ENCODE measurements at regions not wholly inside any gene's neighbourhood (a gene's known extent, or its start where the extent isn't known, plus 50 kb on each side); places are given as distances from the start of the nearest gene placed in this dataset.
"Not testable (repeated sequence)": the region's sequence is repeated elsewhere in the genome, so short reads cannot be mapped to it uniquely, and the experiment has no call there.

DNA sequence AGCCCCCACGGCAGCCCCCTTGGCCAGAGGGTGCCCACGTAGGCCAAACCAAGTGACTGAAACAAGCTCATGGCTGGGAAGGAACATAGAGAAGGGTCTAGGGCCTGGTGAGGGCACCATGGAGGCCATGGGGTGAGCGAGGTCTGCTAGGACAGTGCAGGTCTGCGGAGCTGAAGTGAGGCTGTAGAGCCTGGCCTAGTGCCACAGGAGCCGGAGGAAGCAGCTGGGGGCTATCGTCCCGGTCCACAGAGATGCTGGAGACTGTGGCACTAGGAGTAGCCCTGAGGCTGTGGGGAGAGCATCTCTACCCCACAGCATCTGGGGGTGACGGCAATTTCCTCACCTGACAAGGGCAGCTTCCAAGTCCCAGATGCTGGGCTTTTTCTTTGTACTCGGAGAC lies 150.3 kb downstream of the ZNF22 start:
- H3K4me1 Mint-ChIP-seq: no peaks in the 10 kb centered on the region
- no peak overlapping the region for H3K27ac Mint-ChIP-seq
- no peak overlapping the region for H3K4me3 Mint-ChIP-seq
- no peaks in the 10 kb centered on the region for H3K27me3 Mint-ChIP-seq
- H3K36me3 Mint-ChIP-seq: no peaks in the 10 kb centered on the region
- no peaks in the 10 kb centered on the region for H3K9me3 Mint-ChIP-seq

DNA sequence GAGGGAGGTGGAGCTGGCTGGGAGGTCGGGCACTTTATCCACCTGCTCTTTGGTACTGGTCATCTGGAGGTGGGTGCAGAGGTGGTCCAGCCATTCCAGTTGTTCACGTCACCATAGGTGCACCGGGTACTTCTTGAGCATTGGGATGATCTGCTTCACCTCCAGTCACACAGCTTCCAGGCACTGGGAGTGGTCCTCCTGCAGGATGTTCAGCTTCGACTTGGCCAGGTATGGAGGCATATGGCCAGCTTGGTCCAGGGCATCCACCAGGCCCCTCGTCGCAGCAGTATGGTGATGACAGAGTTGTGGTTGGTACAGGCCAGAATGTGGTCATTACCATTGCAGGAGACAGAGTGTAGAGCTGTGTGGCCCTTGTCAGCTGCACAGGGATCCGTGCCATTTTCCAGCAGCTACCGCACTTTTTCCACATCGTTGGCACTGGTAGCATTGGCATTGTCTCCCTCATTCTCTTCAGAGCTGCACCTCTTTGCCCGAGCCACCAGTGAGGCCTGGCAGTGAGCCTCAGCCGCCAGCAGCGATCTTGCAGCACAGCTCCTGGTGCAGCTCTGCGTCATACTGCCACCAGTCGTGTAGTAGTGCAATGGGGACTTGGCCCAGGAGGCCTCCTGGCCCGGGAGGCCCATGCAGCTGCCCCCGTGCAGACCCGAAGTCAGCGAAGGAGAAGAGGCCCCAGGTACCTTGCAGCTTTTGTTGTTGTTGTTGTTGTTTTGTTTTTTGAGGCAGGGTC lies 150.9 kb downstream of the ZNF22 start:
- no peaks in the 10 kb centered on the region for H3K27me3 Mint-ChIP-seq
- no peaks in the 10 kb centered on the region for H3K9me3 Mint-ChIP-seq
- no peak overlapping the region for H3K27ac Mint-ChIP-seq
- H3K4me1 Mint-ChIP-seq: no peaks in the 10 kb centered on the region
- H3K4me3 Mint-ChIP-seq: no peak overlapping the region
- no peaks in the 10 kb centered on the region for H3K36me3 Mint-ChIP-seq

DNA sequence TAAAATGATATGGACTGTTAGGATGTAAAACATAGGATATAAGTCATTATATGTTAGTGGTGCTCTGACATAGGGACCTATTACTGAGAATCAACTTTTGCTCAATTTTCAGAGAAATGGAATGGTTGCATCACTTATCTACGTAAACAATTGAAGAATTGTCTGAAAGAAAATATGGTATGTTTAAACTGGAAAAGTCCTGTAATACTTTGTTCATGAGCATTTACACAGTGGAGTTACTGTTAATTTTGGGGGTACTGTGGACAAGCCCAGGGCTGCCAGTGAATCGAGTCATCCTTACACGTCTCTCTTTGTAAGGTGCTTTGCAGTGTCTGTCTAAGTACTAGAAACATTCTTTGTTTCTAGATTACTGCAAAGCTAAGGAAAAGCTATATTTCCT lies 152.0 kb downstream of the ZNF22 start:
- no peaks in the 10 kb centered on the region for H3K27me3 Mint-ChIP-seq
- H3K9me3 Mint-ChIP-seq: no peaks in the 10 kb centered on the region
- H3K4me3 Mint-ChIP-seq: no peak overlapping the region
- no peaks in the 10 kb centered on the region for H3K36me3 Mint-ChIP-seq
- H3K4me1 Mint-ChIP-seq: no peaks in the 10 kb centered on the region
- no peak overlapping the region for H3K27ac Mint-ChIP-seq

DNA sequence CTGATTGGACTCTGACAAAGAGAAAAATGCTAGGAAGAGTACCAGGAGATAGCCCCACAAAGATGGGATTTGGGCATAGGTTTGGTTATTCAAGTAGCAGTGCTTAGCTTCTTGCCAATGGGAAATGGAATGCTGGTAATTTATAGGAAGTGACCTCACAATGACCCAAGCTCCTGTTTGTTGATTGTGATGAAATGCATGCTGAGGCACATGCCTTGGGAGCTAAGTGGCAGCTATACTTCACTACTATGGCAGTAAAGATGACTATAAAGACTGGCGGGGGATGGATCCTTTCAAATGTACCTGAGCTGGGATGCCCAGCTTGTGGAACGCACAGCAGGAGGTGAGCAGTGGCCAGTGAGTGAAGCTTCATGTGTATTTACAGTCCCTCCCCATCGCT lies 153.8 kb downstream of the ZNF22 start:
- Mint-ChIP-seq H3K4me1 (no peaks in the 10 kb centered on the region), H3K27ac (no peak overlapping the region), H3K9me3 (no peaks in the 10 kb centered on the region), H3K36me3 (no peaks in the 10 kb centered on the region), H3K4me3 (no peak overlapping the region), H3K27me3 (no peaks in the 10 kb centered on the region)

DNA sequence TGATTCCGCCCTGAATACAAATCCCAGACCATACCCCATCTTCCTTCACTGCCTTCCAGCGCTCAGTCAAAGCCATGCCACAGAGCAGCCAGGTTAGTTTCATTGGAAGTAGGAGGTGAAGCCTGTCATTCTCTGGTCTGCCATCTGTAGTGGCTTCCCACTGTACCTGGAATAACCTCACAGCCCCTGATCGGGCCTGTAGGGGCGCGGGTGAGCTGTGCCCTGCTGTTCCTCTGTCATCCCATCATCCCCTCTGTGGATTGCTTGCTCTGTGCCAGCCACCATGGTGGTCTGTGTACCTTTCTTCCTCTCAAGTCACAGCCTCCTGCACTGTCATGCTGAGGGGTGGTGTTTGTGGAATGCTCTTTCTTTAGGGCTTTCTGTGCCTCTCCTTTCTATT lies 155.1 kb downstream of the ZNF22 start:
- H3K27me3 Mint-ChIP-seq: no peaks in the 10 kb centered on the region
- H3K9me3 Mint-ChIP-seq: no peaks in the 10 kb centered on the region
- no peaks in the 10 kb centered on the region for H3K4me1 Mint-ChIP-seq
- H3K4me3 Mint-ChIP-seq: no peak overlapping the region
- H3K27ac Mint-ChIP-seq: no peak overlapping the region
- no peaks in the 10 kb centered on the region for H3K36me3 Mint-ChIP-seq

GRCh38 chr10:45160271-45160670 lies 155.1 kb downstream of the OR13A1 start:
- Mint-ChIP-seq H3K27ac (no peak overlapping the region), H3K4me3 (no peak overlapping the region), H3K36me3 (no peaks in the 10 kb centered on the region), H3K9me3 (no peaks in the 10 kb centered on the region), H3K4me1 (no peaks in the 10 kb centered on the region), H3K27me3 (peaks cover 8% of the 10 kb centered on the region)

DNA sequence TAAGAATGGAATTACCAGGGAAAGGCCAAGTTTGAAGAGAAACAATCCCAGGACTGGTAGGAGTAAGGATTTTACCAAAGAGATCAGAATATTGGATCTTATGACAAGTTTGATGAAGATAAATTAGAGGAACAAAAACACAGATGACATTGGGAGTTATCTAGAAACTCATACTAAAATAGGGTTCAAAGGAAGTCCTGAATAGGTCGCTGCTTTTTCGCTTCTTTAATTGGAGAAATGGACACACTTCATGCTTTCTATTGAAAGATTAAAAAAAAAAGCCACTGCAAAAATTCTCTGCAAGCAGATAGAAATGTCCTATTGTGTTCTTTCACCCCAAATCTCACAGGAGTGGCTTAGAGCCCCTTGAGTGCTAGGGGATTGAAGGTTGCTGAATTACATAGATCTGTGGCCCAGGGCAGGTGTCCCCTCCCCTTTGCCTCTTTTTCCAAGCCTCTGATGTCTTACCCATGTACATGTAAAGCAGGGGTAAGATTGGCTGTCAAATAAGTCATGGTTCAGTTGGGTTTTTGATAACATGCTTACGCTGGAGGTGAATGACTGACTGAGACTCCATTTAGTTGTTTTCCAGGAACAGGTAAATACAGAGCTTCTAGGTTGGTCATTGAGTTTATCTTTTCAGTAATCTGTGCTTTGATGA lies 152.0 kb downstream of the OR13A1 start:
- Mint-ChIP-seq H3K4me3 (no peak overlapping the region), H3K36me3 (no peaks in the 10 kb centered on the region), H3K9me3 (no peaks in the 10 kb centered on the region), H3K27me3 (peaks cover 8% of the 10 kb centered on the region), H3K27ac (peak overlapping the region in 1 of 3 donors; percentile 67), H3K4me1 (no peaks in the 10 kb centered on the region)

GRCh38 chr10:45175520-45176118 lies 139.8 kb downstream of the OR13A1 start:
- not testable (repeated sequence) for H3K27ac Mint-ChIP-seq, H3K4me3 Mint-ChIP-seq, H3K36me3 Mint-ChIP-seq, H3K27me3 Mint-ChIP-seq, H3K9me3 Mint-ChIP-seq, H3K4me1 Mint-ChIP-seq

DNA sequence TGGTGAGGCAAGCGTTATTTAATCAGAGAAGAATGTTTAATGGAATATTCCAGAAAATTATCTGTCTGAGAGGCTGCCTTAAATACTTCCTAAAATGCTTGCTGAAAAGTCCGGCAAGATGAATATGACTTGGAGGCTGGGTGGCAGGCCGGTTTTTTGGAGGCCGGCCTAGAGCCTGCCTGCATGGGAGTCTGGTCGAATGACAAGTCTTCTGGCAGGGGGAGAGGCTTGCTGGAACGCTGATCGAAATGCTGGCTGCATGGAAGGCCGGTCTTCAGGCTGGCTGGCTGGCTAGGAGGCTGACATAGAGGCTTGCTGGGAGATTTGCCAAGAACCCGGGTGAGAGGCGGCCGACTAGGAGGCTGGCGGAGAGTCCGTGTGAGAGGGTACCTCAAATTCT lies 135.7 kb downstream of the OR13A1 start:
- Mint-ChIP-seq H3K4me1 (no peaks in the 10 kb centered on the region), H3K9me3 (no peaks in the 10 kb centered on the region), H3K36me3 (peaks cover 2% of the 10 kb centered on the region), H3K27ac (no peak overlapping the region), H3K27me3 (peaks cover 6% of the 10 kb centered on the region), H3K4me3 (no peak overlapping the region)

DNA sequence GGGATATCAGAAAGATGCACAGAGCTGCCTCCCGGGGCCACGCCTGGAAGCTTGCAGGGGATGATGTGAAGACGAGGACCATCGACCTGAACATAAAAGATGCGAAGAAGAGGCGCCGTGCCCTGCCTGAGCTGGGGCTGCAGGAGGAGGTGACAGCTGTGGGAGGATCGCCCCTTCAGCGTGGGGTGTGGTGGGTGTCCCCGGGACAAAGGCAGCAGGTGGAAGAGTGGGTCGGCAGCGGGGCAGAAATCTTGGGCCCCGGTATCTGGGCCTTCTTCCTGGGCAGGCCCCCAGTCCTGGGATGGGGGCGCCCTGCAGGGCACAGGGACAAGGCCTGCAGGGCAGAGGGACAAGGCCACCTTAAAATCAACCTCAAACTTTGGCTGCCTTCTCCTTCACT lies 134.9 kb downstream of the OR13A1 start:
- Mint-ChIP-seq H3K9me3 (no peaks in the 10 kb centered on the region), H3K36me3 (peaks cover 2% of the 10 kb centered on the region), H3K4me3 (no peak overlapping the region), H3K27me3 (peaks cover 6% of the 10 kb centered on the region), H3K27ac (no peak overlapping the region), H3K4me1 (no peaks in the 10 kb centered on the region)

- Mint-ChIP-seq H3K36me3 (peaks cover 2% of the 10 kb centered on the region), H3K9me3 (no peaks in the 10 kb centered on the region), H3K4me3 (no peak overlapping the region), H3K27me3 (peaks cover 6% of the 10 kb centered on the region), H3K27ac (peak overlapping the region in 1 of 3 donors; percentile 28), H3K4me1 (no peaks in the 10 kb centered on the region)
These were observed 134.2 kb downstream of the OR13A1 start for GRCh38 chr10:45180946-45181875.

DNA sequence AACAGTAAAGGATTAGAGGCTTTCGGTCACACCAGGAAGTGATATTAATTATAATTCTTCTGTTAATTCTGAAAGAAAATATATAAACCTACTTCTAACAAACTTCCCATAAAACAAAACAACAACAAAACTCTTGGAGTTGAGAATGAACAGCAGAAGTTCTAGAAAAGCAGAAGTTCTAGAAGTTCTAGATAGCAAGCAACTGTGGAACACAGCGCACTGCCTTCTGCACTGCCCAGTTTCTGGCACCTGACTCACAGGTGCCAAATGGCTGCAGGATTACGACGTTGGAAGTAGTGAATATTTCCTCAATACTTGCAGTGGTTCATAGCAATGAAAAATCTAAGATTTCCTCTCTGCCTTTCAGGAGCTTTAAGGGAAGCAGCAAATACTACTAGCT lies 132.2 kb downstream of the OR13A1 start:
- no peaks in the 10 kb centered on the region for H3K9me3 Mint-ChIP-seq
- no peaks in the 10 kb centered on the region for H3K4me1 Mint-ChIP-seq
- H3K36me3 Mint-ChIP-seq: peaks cover 2% of the 10 kb centered on the region
- H3K27ac Mint-ChIP-seq: no peak overlapping the region
- H3K27me3 Mint-ChIP-seq: peaks cover 6% of the 10 kb centered on the region
- no peak overlapping the region for H3K4me3 Mint-ChIP-seq

- H3K36me3 Mint-ChIP-seq: no peaks in the 10 kb centered on the region
- no peaks in the 10 kb centered on the region for H3K4me1 Mint-ChIP-seq
- no peaks in the 10 kb centered on the region for H3K9me3 Mint-ChIP-seq
- H3K27ac Mint-ChIP-seq: no peak overlapping the region
- H3K4me3 Mint-ChIP-seq: peak overlapping the region in 1 of 4 donors; percentile 47
- H3K27me3 Mint-ChIP-seq: peaks cover 2% of the 10 kb centered on the region
These were observed 117.5 kb downstream of the OR13A1 start for GRCh38 chr10:45197816-45198485.

DNA sequence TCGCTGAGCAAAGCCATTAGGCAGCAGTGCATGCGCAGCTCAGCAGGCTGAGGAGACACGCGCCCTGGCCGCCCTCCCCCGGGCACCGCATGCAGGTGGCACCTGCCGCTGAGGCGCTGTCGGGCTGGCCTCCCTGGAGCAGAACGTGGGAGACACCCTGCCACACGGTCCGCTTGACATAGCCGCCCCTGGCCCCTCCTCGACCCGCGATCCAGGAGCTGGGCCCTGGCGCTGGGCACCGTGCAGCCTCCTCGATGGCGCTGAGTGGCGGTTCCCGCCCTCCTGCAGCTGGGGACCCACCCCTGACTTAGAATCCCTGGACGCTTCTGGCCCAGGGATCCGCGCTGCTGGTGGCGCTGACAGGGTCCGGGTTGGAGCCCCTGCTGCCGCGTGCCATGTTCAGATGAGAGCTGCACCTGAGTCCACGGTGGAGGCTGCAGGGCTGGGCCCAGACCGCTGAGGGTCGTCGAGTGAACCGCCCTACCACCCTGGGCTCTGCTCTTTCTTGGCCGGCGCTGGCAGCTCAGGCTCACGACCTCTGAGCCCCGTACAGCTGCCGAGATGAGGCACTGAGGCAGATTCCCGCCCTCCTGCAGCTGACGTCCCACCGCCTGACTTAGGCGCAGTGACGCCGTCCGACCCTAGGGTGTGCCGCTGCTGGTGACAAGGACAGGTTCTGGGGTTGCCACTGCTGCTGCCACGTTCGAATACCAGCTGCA lies 116.8 kb downstream of the OR13A1 start:
- H3K27ac Mint-ChIP-seq: no peak overlapping the region
- no peaks in the 10 kb centered on the region for H3K9me3 Mint-ChIP-seq
- no peaks in the 10 kb centered on the region for H3K4me1 Mint-ChIP-seq
- no peaks in the 10 kb centered on the region for H3K36me3 Mint-ChIP-seq
- peaks cover 3% of the 10 kb centered on the region for H3K27me3 Mint-ChIP-seq
- no peak overlapping the region for H3K4me3 Mint-ChIP-seq

Data from IgD-negative memory B cell (primary cell).